GM20000 (cell line): ENCODE measurements at regions not wholly inside any gene's neighbourhood (a gene's known extent, or its start where the extent isn't known, plus 50 kb on each side); places are given as distances from the start of the nearest gene placed in this dataset.

Source experiments
- DNase-seq: peaks from one replicate; pipeline ENCODE4 v3.0.0; 2012; ENCODE audit warnings: low spot score
- TF ChIP-seq, protein P1 (sequence below): IDR thresholded peaks from 2 replicates; pipeline ENCODE4 v1.5.1; 2012; ENCODE audit warnings: mild to moderate bottlenecking, control low read depth; ENCODE audit errors: extremely low read depth, missing control alignments

DNA sequence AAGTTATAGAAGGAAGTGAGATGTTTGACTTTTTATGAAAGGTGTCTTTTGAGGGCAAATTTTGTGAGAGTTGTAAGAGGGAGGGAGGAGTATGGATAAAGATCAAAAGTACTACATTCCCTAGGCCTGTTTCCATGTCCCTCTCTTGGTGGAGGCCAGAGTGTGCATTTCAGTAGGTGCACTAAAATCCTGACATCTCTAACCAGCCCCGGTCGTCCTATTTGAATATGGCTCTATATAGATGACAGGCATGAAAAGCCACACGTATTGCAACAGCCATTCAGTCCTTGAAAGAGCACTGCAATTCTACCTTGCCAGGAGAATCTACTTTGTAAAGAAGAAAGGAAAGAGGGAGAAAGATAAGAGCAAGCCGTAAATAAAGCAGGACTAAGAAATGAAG is 510.1 kb downstream of the IRS2 start:
- TF ChIP-seq, protein P1, sequence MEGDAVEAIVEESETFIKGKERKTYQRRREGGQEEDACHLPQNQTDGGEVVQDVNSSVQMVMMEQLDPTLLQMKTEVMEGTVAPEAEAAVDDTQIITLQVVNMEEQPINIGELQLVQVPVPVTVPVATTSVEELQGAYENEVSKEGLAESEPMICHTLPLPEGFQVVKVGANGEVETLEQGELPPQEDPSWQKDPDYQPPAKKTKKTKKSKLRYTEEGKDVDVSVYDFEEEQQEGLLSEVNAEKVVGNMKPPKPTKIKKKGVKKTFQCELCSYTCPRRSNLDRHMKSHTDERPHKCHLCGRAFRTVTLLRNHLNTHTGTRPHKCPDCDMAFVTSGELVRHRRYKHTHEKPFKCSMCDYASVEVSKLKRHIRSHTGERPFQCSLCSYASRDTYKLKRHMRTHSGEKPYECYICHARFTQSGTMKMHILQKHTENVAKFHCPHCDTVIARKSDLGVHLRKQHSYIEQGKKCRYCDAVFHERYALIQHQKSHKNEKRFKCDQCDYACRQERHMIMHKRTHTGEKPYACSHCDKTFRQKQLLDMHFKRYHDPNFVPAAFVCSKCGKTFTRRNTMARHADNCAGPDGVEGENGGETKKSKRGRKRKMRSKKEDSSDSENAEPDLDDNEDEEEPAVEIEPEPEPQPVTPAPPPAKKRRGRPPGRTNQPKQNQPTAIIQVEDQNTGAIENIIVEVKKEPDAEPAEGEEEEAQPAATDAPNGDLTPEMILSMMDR: no peak
- DNase-seq: no peak

DNA sequence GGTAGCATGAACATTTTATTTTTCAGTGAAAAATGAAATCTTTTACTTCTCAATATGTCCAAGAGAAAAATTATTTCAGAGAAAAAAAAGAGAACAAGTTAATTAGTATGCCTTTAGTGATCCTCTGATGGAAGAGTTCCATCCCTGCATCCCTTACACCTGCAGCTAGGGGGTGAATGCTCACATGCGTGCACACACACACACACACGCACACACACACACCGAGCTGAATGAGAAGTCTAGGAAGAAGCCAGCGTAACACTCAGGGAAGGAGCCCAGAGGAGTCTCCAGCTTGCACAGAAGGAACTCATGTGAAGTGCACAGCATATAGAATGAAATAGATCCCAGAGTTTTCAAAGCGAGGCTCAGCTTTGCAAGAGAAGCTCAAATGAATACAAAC is 510.5 kb downstream of the IRS2 start:
- TF ChIP-seq, protein P1: no peak

DNA sequence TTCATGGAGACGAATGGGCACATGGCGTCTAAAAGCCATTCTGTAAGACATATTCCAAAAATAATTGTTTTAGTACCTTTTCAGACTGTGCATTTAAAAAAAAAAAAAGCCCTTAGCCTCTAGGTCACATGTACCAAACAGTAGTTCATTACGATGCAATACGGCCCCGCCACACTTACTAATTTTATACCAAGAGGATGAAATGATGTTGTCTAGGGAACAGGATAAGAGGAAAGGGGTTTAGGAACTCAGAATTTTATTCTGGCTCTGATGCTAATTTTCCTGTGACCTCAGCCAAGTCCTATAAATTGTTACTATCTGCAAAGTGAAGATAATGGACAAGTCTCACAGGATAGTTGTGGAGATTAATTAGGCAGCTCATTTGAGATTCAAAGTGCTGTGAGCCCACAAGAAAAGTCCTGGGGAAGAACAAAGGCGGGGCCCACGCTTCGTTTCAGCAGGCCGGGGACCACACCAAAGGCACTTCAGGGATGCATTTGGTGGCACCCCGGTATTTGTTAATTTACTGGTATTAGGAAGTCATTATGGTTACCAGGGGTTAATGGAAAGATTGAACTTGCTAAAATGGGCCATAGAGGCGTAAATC is 511.1 kb downstream of the IRS2 start:
- no peak for DNase-seq
- TF ChIP-seq, protein P1: no peak

More for the DNA sequence above, 510.5 kb downstream of the IRS2 start:
- DNase-seq: no peak

DNA sequence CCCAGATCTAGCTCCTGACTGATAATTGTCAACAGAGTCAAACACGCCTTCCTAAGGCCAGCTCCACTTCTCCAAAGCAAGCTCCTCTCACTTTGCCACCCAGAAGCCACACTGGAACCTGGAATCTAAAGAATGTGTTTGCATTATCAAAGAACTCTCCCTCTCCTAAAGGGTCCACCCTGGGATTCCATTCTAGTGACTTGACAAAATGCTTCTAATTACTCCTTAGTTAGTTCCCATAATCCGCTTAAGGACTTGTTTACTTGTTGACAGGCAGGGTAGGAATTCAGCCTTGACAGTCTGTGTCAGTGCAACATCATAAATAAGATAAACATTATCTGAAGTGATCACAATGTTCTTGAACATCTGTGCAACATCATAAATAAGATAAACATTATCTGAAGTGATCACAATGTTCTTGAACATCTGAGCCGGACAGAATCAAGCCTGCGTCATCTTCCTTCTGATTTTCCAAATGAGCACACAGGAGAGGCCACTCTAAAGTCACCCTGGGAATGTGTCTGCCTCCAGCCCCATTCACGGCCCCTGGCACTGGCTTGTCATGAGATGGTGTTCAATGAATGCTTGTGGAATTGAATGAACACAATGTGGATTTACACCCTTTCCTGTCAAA is 512.1 kb downstream of the IRS2 start:
- DNase-seq: no peak
- TF ChIP-seq, protein P1: no peak

DNA sequence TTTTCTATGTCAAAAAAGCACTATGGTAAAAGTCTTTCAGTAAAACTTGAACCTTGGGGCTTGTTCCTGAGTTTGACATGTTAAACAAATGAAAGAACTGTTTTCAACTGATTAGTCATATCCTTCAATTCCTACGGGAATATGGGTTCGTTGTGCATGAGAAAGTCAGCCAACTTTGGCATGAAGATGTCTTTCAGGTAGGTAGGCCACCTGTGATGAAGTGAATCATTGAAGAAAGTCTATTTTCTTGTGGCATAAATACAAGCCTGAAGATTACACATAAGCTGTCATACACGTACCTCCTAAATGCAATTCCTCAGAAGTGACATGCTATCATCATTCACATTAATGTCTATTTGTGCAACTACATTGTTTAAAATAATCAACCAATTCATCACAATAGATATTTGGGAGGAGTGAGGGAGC is 513.0 kb downstream of the IRS2 start:
- TF ChIP-seq, protein P1: no peak
- no peak for DNase-seq

DNA sequence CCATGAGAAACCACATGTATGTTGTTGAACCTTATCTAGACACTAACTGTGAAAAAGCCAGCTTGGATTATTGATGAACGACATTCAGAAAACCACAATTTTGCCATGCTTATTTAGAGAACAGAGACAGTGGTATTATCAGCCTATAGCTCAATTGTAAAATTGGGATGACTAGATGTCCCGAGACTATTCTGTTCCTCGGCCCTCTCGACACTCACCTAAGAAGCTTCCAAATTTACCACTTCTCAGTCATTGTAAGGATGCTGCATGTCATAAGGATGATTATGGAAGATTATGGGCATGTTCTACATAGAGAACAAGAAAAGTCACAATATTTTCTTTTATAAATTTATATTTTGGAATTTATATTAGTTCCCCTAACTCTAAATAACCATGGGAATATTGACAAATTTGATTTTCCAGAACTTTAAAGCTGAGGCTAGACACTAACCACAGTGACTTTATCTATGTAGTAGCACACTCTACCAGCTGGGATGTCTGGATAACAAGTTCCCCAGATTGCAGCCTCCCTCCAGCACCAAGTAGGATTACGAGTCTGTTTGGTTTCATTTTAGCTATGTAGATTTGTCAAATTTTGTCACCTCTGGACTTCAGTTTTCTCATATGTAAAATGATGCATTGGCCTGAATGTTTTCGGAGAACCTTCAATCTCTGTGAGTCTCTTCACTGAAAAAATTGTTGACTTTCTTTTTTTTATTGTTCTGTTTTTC is 513.6 kb downstream of the IRS2 start:
- TF ChIP-seq, protein P1: no peak
- DNase-seq: no peak
